ENCODE measurements at regions not wholly inside any gene's neighbourhood (a gene's known extent, or its start where the extent isn't known, plus 50 kb on each side); places are given as distances from the start of the nearest gene placed in this dataset.

DNA sequence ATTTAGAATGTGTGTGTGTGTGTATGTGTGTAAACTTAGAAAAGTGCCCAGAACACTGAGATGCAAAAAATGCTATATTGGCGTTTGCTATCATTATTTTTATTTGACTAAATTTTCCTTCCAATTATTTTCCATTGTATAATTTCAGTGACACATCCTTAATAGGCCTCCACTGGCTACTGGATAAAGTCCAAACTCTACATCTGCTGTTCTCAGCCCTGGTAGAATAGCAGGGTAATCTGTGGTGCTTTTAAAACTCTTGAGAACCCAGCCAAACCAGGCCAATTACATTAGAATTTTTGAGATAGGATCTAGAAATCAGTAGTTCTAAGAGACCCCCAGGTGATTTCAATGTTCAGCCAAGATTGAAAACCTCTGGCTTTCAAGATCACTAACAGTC lies 66.4 kb downstream of the ZNF503 start:
- TF ChIP-seq PBX3 (IDR thresholded peaks at IDR 0.05) (no peak), EZH2phosphoT487 (IDR thresholded peaks at IDR 0.05; ENCODE audit: borderline replicate concordance, low read depth) (no peak), SMC3 (IDR thresholded peaks at IDR 0.05; ENCODE audit: low read depth, low read length) (no peak), CTCF (IDR thresholded peaks at IDR 0.05) (no peak), TCF12 (IDR thresholded peaks at IDR 0.05) (no peak), GABPA (IDR thresholded peaks at IDR 0.05; ENCODE audit: low read depth) (no peak), MAX (IDR thresholded peaks at IDR 0.05; ENCODE audit: low read depth) (no peak), NRF1 (IDR thresholded peaks at IDR 0.05; ENCODE audit: low read depth, low read length) (no peak), RXRA (IDR thresholded peaks at IDR 0.05; ENCODE audit: borderline replicate concordance, low read depth) (no peak)
- TF ChIP-seq, protein P1, sequence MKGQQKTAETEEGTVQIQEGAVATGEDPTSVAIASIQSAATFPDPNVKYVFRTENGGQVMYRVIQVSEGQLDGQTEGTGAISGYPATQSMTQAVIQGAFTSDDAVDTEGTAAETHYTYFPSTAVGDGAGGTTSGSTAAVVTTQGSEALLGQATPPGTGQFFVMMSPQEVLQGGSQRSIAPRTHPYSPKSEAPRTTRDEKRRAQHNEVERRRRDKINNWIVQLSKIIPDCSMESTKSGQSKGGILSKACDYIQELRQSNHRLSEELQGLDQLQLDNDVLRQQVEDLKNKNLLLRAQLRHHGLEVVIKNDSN (IDR thresholded peaks at IDR 0.05; ENCODE audit: borderline replicate concordance, low read depth), result no peak

Measured in SK-N-SH (cell line).